ENCODE measurements at regions not wholly inside any gene's neighbourhood (a gene's known extent, or its start where the extent isn't known, plus 50 kb on each side); places are given as distances from the start of the nearest gene placed in this dataset.

DNA sequence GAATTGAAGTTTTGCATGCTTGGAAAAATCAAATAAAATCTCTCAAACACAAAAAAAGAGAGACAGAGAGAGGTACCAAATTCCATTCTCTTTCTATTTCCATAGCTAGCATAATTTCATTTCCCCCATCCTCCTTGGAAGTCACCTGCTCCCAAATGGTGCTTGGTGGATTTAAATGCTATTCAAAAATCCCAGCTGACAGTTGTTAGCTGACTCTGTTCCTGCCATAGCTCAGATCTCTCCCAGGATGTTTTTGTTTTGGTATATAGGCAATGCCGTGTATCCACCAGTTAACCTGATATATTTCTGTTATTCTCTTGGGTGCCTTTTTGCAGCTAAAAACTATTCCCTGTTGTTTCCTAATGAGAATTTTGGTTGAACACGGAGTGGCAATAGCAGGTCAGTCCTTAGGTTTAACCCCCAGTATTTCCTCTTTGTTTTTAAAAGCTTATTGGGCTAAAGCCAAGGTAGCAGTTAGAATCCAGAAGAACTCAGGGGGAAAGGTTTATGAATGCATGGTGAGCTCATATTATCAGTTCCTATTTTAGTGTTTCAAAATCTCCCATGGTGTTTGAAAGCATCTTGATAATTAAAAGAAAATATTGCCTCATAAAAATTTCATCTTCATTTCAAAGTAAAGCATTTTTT is 240.0 kb upstream of the GBE1 start:
- TF ChIP-seq, protein P1, sequence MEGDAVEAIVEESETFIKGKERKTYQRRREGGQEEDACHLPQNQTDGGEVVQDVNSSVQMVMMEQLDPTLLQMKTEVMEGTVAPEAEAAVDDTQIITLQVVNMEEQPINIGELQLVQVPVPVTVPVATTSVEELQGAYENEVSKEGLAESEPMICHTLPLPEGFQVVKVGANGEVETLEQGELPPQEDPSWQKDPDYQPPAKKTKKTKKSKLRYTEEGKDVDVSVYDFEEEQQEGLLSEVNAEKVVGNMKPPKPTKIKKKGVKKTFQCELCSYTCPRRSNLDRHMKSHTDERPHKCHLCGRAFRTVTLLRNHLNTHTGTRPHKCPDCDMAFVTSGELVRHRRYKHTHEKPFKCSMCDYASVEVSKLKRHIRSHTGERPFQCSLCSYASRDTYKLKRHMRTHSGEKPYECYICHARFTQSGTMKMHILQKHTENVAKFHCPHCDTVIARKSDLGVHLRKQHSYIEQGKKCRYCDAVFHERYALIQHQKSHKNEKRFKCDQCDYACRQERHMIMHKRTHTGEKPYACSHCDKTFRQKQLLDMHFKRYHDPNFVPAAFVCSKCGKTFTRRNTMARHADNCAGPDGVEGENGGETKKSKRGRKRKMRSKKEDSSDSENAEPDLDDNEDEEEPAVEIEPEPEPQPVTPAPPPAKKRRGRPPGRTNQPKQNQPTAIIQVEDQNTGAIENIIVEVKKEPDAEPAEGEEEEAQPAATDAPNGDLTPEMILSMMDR (IDR thresholded peaks at IDR 0.05; ENCODE audit: low read depth, low read length, poor library complexity, severe bottlenecking): no peak
- TF ChIP-seq EZH2phosphoT487 (IDR thresholded peaks at IDR 0.05; ENCODE audit: borderline replicate concordance, low read length): no peak
